ENCODE measurements at regions not wholly inside any gene's neighbourhood (a gene's known extent, or its start where the extent isn't known, plus 50 kb on each side); places are given as distances from the start of the nearest gene placed in this dataset.

- TF ChIP-seq USF1 (IDR thresholded peaks at IDR 0.05), result no peak
- TF ChIP-seq EP300 (IDR thresholded peaks at IDR 0.05; ENCODE audit: borderline replicate concordance), result no peak
Observed at GRCh38 chr3:18725668-18726407, 300.7 kb upstream of the SATB1 start.

All from Ishikawa (cell line).